ENCODE measurements at regions not wholly inside any gene's neighbourhood (a gene's known extent, or its start where the extent isn't known, plus 50 kb on each side); places are given as distances from the start of the nearest gene placed in this dataset.

GRCh38 chr1:191963286-191963685 lies 195.0 kb upstream of the RGS18 start:
- TF ChIP-seq ZNF384 (IDR thresholded peaks at IDR 0.05) (no peak), FOXM1 (IDR thresholded peaks at IDR 0.05; ENCODE audit: borderline replicate concordance) (no peak), FOXA1 (IDR thresholded peaks at IDR 0.05) (no peak), SP1 (IDR thresholded peaks at IDR 0.05) (no peak), CTBP1 (IDR thresholded peaks at IDR 0.05; ENCODE audit: borderline replicate concordance) (no peak), ELF4 (IDR thresholded peaks at IDR 0.05) (no peak), BHLHE40 (IDR thresholded peaks at IDR 0.05; ENCODE audit: borderline replicate concordance) (no peak), L3MBTL2 (conservative IDR thresholded peaks at IDR 0.05) (no peak), SUZ12 (IDR thresholded peaks at IDR 0.05) (no peak), TARDBP (IDR thresholded peaks at IDR 0.05) (no peak)
